HG03135 (cell line): ENCODE measurements at regions not wholly inside any gene's neighbourhood (a gene's known extent, or its start where the extent isn't known, plus 50 kb on each side); places are given as distances from the start of the nearest gene placed in this dataset.

Experiments used
- ATAC-seq: cut with Tn5 transposase; IDR thresholded peaks from one replicate; pipeline ENCODE4 v1.9.1; 2021; ENCODE audit warnings: mild to moderate bottlenecking, moderate library complexity; ENCODE audit not compliant: unreplicated experiment

GRCh38 chr16:79408355-79408754 lies 192.2 kb downstream of the MAF start:
- no peak for ATAC-seq

- no peak for ATAC-seq
Observed at GRCh38 chr16:79407461-79408135, 192.9 kb downstream of the MAF start.

GRCh38 chr16:79407005-79407404 lies 193.5 kb downstream of the MAF start:
- no peak for ATAC-seq

GRCh38 chr16:79404571-79404970 lies 196.0 kb downstream of the MAF start:
- ATAC-seq = no peak

GRCh38 chr16:79403534-79403933 lies 197.0 kb downstream of the MAF start:
- no peak for ATAC-seq

- no peak for ATAC-seq
Observed at GRCh38 chr16:79402920-79403319, 197.6 kb downstream of the MAF start.

GRCh38 chr16:79402356-79402755 lies 198.2 kb downstream of the MAF start:
- ATAC-seq = no peak

- no peak for ATAC-seq
Observed at GRCh38 chr16:79401782-79402181, 198.8 kb downstream of the MAF start.

GRCh38 chr16:79401157-79401556 lies 199.4 kb downstream of the MAF start:
- no peak for ATAC-seq

GRCh38 chr16:79400462-79401149 lies 199.9 kb downstream of the MAF start:
- ATAC-seq = no peak

GRCh38 chr16:79395591-79395990 lies 204.9 kb downstream of the MAF start:
- ATAC-seq = no peak

GRCh38 chr16:79394206-79394605 lies 206.3 kb downstream of the MAF start:
- no peak for ATAC-seq

- no peak for ATAC-seq
Observed at GRCh38 chr16:79393564-79393963, 207.0 kb downstream of the MAF start.

GRCh38 chr16:79393127-79393526 lies 207.4 kb downstream of the MAF start:
- ATAC-seq = no peak

GRCh38 chr16:79392081-79392480 lies 208.5 kb downstream of the MAF start:
- no peak for ATAC-seq

GRCh38 chr16:79391395-79391794 lies 209.1 kb downstream of the MAF start:
- no peak for ATAC-seq

- ATAC-seq = no peak
Observed at GRCh38 chr16:79390481-79391051, 210.0 kb downstream of the MAF start.

GRCh38 chr16:79388396-79388795 lies 212.1 kb downstream of the MAF start:
- no peak for ATAC-seq

- no peak for ATAC-seq
Observed at GRCh38 chr16:79386299-79386698, 214.2 kb downstream of the MAF start.

GRCh38 chr16:79381603-79382042 lies 218.9 kb downstream of the MAF start:
- no peak for ATAC-seq

GRCh38 chr16:79380995-79381602 lies 219.4 kb downstream of the MAF start:
- ATAC-seq = no peak

GRCh38 chr16:79379095-79379494 lies 221.4 kb downstream of the MAF start:
- ATAC-seq = no peak
